Myocyte (in vitro differentiated cells): ENCODE measurements at regions not wholly inside any gene's neighbourhood (a gene's known extent, or its start where the extent isn't known, plus 50 kb on each side); places are given as distances from the start of the nearest gene placed in this dataset.
A peak's percentile ranks its signal among the peaks of the same experiment; 100 is the strongest.

Source experiments
- DNase-seq: peaks from one replicate; pipeline ENCODE4 v3.0.0-alpha.2; 2012; ENCODE audit warnings: low read depth

- DNase-seq, result no peak
Measured at GRCh38 chrX:143800150-143800549, 79.6 kb upstream of the SPANXN2 start.

DNA sequence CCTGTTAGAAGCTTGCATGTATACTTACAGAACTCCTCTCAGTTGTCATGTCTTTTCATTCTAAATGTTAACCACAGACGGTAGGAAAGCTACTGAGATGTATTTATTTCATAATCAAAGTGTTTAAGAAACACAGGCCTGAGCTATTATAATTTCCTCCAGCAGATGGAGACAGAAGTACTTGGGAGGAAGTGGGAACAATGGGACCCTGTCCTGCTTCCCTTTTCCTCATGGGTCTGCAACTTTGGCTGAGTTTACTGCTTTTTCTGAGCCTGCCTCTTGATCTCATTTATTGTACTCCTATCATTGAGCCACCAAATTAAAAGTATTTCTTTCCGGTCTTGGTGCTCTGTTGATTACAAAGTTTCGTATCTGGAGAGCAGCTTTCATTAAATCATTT is 67.7 kb upstream of the SPANXN2 start:
- peak; percentile 45 for DNase-seq

DNA sequence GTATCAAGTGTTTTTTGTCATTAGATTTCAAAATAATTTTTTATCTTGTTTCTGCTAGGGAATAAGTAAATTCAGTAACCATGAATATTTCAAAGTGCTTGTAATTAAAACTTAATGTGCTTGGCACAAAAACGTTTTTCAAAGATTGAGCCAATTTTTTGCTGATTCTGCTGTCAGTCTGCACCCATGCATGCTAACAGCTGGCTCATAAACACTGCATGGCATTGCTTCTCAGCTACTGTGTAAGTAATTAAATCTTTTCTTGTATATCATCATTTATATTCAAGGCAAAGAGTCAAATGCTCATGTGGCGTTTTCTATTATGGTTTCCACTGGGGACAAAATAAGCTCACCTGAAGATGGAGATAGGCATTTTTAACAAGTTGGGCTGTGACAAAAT is 66.8 kb upstream of the SPANXN2 start:
- no peak for DNase-seq

DNA sequence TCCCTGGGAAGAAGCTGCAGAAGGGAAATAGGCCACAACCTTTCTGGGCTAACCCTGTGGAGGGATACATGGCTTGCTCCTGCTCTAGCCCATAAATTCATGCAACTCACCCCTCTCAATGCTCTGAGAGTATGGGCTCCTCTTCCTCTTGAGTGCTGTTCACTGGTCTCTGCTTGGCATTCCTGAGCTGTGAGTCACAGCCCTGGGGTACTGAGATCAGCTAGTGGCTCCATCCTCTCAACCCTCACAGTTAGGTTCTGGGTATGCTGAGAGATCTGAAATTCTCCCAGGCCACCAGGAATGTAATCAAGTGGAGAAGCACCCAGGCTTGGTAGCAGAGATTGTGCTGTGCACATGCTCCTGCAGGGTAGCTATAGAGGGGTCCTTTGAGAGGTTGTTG is 60.6 kb upstream of the SPANXN2 start:
- DNase-seq, result peak; percentile 27
